ENCODE measurements at regions not wholly inside any gene's neighbourhood (a gene's known extent, or its start where the extent isn't known, plus 50 kb on each side); places are given as distances from the start of the nearest gene placed in this dataset.

DNA sequence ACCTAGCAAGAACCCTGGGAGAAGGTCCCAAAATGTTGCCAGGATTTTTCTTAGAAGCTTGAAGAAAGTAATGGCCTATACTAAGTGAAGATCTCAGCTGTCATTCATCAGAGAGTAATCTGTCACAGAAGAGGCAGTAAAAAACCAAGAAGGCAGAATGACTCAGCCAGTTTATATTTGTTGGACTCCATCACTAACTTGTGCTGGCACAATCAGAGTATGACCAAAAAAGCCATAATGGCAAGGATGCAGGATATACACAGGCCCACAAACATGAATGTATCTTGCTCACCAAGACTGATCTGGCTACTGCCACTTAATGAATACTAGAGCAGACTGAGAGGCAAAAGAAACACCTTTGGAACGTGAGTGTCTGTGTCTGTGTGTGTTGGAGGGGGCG lies 104.0 kb upstream of the POU5F2 start:
- TF ChIP-seq, protein P1, sequence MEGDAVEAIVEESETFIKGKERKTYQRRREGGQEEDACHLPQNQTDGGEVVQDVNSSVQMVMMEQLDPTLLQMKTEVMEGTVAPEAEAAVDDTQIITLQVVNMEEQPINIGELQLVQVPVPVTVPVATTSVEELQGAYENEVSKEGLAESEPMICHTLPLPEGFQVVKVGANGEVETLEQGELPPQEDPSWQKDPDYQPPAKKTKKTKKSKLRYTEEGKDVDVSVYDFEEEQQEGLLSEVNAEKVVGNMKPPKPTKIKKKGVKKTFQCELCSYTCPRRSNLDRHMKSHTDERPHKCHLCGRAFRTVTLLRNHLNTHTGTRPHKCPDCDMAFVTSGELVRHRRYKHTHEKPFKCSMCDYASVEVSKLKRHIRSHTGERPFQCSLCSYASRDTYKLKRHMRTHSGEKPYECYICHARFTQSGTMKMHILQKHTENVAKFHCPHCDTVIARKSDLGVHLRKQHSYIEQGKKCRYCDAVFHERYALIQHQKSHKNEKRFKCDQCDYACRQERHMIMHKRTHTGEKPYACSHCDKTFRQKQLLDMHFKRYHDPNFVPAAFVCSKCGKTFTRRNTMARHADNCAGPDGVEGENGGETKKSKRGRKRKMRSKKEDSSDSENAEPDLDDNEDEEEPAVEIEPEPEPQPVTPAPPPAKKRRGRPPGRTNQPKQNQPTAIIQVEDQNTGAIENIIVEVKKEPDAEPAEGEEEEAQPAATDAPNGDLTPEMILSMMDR (optimal IDR thresholded peaks at IDR 0.05 in 1 of 3, IDR thresholded peaks at IDR 0.05 in 1 of 3, conservative IDR thresholded peaks at IDR 0.05 in 1 of 3; ENCODE audit: extremely low read depth in 1 of 3, insufficient read depth in 2 of 3, low read length in 3 of 3), result no peak
- no peak for TF ChIP-seq EZH2 (IDR thresholded peaks at IDR 0.05; ENCODE audit: low read length)

Data from keratinocyte (primary cell).